Progenitor cell of endocrine pancreas (in vitro differentiated cells): ENCODE measurements at regions not wholly inside any gene's neighbourhood (a gene's known extent, or its start where the extent isn't known, plus 50 kb on each side); places are given as distances from the start of the nearest gene placed in this dataset.

Source experiments
- DNase-seq: peaks from one replicate; pipeline ENCODE4 v3.0.0; 2021; ENCODE audit warnings: low spot score; ENCODE audit not compliant: unreplicated experiment
- H3K27ac Mint-ChIP-seq: 2 replicates; pipeline ENCODE4 v1.8.0; 2021; ENCODE audit warnings: mild to moderate bottlenecking, moderate library complexity, mixed read lengths
- H3K27me3 Mint-ChIP-seq: 2 replicates; pipeline ENCODE4 v1.8.0; 2021; ENCODE audit warnings: mixed read lengths
- H3K36me3 Mint-ChIP-seq: 2 replicates; pipeline ENCODE4 v1.8.0; 2022; ENCODE audit warnings: mixed read lengths; ENCODE audit not compliant: insufficient read depth
- H3K4me1 Mint-ChIP-seq: 2 replicates; pipeline ENCODE4 v1.8.0; 2021; ENCODE audit warnings: low read depth, mixed read lengths
- H3K4me3 Mint-ChIP-seq: 2 replicates; pipeline ENCODE4 v1.8.0; 2021; ENCODE audit warnings: low read depth, mild to moderate bottlenecking, moderate library complexity, mixed read lengths
- H3K9me3 Mint-ChIP-seq: 2 replicates; pipeline ENCODE4 v1.8.0; 2021; ENCODE audit warnings: low read depth, mixed read lengths
- TF ChIP-seq, protein P1 (sequence below): fragments of 200-600 bp; sonication (generic); IDR thresholded peaks from one replicate; pipeline ENCODE4 v1.5.0; 2021; ENCODE audit warnings: antibody characterized with exemption, mild to moderate bottlenecking; ENCODE audit not compliant: unreplicated experiment

- H3K27me3 Mint-ChIP-seq: no peaks in the 10 kb centered on the region
Observed at GRCh38 chr5:99936911-99937310, 598.3 kb upstream of the FAM174A start.

DNA sequence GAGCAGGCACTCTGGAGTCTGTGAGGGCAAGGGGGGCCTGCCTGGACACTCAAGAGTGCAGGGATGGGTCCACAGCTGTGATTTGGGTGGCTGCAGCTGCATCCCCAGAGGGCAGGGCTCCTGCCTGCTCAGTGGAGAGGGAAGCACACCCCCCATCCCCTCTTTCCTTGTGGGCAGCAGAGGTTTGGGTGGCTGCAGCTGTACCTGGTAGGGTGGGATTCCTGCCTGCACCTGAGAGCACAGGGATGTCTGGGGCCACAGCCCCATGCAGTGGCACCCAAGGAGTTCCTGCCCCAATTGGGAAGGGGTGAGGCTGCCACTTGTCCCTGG lies 605.4 kb upstream of the FAM174A start:
- no peaks in the 10 kb centered on the region for H3K36me3 Mint-ChIP-seq
- TF ChIP-seq, protein P1, sequence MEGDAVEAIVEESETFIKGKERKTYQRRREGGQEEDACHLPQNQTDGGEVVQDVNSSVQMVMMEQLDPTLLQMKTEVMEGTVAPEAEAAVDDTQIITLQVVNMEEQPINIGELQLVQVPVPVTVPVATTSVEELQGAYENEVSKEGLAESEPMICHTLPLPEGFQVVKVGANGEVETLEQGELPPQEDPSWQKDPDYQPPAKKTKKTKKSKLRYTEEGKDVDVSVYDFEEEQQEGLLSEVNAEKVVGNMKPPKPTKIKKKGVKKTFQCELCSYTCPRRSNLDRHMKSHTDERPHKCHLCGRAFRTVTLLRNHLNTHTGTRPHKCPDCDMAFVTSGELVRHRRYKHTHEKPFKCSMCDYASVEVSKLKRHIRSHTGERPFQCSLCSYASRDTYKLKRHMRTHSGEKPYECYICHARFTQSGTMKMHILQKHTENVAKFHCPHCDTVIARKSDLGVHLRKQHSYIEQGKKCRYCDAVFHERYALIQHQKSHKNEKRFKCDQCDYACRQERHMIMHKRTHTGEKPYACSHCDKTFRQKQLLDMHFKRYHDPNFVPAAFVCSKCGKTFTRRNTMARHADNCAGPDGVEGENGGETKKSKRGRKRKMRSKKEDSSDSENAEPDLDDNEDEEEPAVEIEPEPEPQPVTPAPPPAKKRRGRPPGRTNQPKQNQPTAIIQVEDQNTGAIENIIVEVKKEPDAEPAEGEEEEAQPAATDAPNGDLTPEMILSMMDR: no peak
- H3K4me1 Mint-ChIP-seq: no peaks in the 10 kb centered on the region
- H3K27me3 Mint-ChIP-seq: no peaks in the 10 kb centered on the region
- no peak for DNase-seq
- H3K9me3 Mint-ChIP-seq: peaks cover 9% of the 10 kb centered on the region
- H3K27ac Mint-ChIP-seq: no peak overlapping the region
- H3K4me3 Mint-ChIP-seq: no peak overlapping the region

More at GRCh38 chr5:99936911-99937310, 598.3 kb upstream of the FAM174A start:
- Mint-ChIP-seq H3K27ac (no peak overlapping the region), H3K4me1 (no peaks in the 10 kb centered on the region), H3K36me3 (no peaks in the 10 kb centered on the region), H3K9me3 (no peaks in the 10 kb centered on the region), H3K4me3 (no peak overlapping the region)
- TF ChIP-seq, protein P1: no peak
- no peak for DNase-seq

- H3K27me3 Mint-ChIP-seq: no peaks in the 10 kb centered on the region
Observed at GRCh38 chr5:99929067-99929805, 605.9 kb upstream of the FAM174A start.

GRCh38 chr5:99928490-99928889 lies 606.7 kb upstream of the FAM174A start:
- Mint-ChIP-seq H3K36me3 (no peaks in the 10 kb centered on the region), H3K9me3 (peaks cover 9% of the 10 kb centered on the region), H3K27me3 (no peaks in the 10 kb centered on the region), H3K27ac (no peak overlapping the region), H3K4me3 (no peak overlapping the region), H3K4me1 (no peaks in the 10 kb centered on the region)
- TF ChIP-seq, protein P1: no peak
- no peak for DNase-seq

More at GRCh38 chr5:99929067-99929805, 605.9 kb upstream of the FAM174A start:
- Mint-ChIP-seq H3K27ac (no peak overlapping the region), H3K4me3 (no peak overlapping the region), H3K9me3 (peaks cover 9% of the 10 kb centered on the region), H3K36me3 (no peaks in the 10 kb centered on the region), H3K4me1 (no peaks in the 10 kb centered on the region)
- no peak for DNase-seq
- TF ChIP-seq, protein P1: no peak

GRCh38 chr5:99926463-99926862 lies 608.7 kb upstream of the FAM174A start:
- H3K9me3 Mint-ChIP-seq: peaks cover 9% of the 10 kb centered on the region
- no peak for DNase-seq
- TF ChIP-seq, protein P1: no peak
- no peaks in the 10 kb centered on the region for H3K27me3 Mint-ChIP-seq
- no peaks in the 10 kb centered on the region for H3K36me3 Mint-ChIP-seq
- H3K27ac Mint-ChIP-seq: no peak overlapping the region
- H3K4me3 Mint-ChIP-seq: no peak overlapping the region
- H3K4me1 Mint-ChIP-seq: peaks cover 8% of the 10 kb centered on the region
